Eye (tissue), 1 donor: ENCODE measurements at regions not wholly inside any gene's neighbourhood (a gene's known extent, or its start where the extent isn't known, plus 50 kb on each side); places are given as distances from the start of the nearest gene placed in this dataset.

Experiments
- DNase-seq: peaks from one replicate; pipeline ENCODE4 v3.0.0-alpha.2; 2015

- DNase-seq, result no peak
These were observed 109.3 kb upstream of the HAND1 start for GRCh38 chr5:154587123-154588026.

GRCh38 chr5:154583671-154584177, 105.7 kb upstream of the HAND1 start:
- no peak for DNase-seq

GRCh38 chr5:154580422-154580821, 102.4 kb upstream of the HAND1 start:
- no peak for DNase-seq

- DNase-seq, result no peak
These were observed 99.4 kb upstream of the HAND1 start for GRCh38 chr5:154577416-154577815.

- DNase-seq, result no peak
These were observed 98.4 kb upstream of the HAND1 start for GRCh38 chr5:154576429-154576806.

GRCh38 chr5:154575546-154576428, 97.8 kb upstream of the HAND1 start:
- DNase-seq, result no peak

- no peak for DNase-seq
These were observed 95.0 kb upstream of the HAND1 start for GRCh38 chr5:154573011-154573410.

GRCh38 chr5:154571325-154572035, 93.5 kb upstream of the HAND1 start:
- no peak for DNase-seq

GRCh38 chr5:154570572-154571324, 92.7 kb upstream of the HAND1 start:
- no peak for DNase-seq

GRCh38 chr5:154568589-154568988, 90.6 kb upstream of the HAND1 start:
- DNase-seq, result peak; percentile 33

- no peak for DNase-seq
These were observed 89.1 kb upstream of the HAND1 start for GRCh38 chr5:154567155-154567554.

- no peak for DNase-seq
These were observed 88.2 kb upstream of the HAND1 start for GRCh38 chr5:154566146-154566680.

- no peak for DNase-seq
These were observed 87.1 kb upstream of the HAND1 start for GRCh38 chr5:154565123-154565522.

- no peak for DNase-seq
These were observed 84.3 kb upstream of the HAND1 start for GRCh38 chr5:154562244-154562880.

GRCh38 chr5:154559398-154560276, 81.6 kb upstream of the HAND1 start:
- DNase-seq, result no peak

GRCh38 chr5:154557548-154557947, 79.5 kb upstream of the HAND1 start:
- no peak for DNase-seq

- DNase-seq, result no peak
These were observed 69.5 kb upstream of the HAND1 start for GRCh38 chr5:154547551-154547950.

- DNase-seq, result no peak
These were observed 68.7 kb upstream of the HAND1 start for GRCh38 chr5:154546719-154547118.

GRCh38 chr5:154544646-154545045, 66.6 kb upstream of the HAND1 start:
- no peak for DNase-seq

- no peak for DNase-seq
These were observed 65.4 kb upstream of the HAND1 start for GRCh38 chr5:154543380-154543779.
